ENCODE measurements at regions not wholly inside any gene's neighbourhood (a gene's known extent, or its start where the extent isn't known, plus 50 kb on each side); places are given as distances from the start of the nearest gene placed in this dataset.

DNA sequence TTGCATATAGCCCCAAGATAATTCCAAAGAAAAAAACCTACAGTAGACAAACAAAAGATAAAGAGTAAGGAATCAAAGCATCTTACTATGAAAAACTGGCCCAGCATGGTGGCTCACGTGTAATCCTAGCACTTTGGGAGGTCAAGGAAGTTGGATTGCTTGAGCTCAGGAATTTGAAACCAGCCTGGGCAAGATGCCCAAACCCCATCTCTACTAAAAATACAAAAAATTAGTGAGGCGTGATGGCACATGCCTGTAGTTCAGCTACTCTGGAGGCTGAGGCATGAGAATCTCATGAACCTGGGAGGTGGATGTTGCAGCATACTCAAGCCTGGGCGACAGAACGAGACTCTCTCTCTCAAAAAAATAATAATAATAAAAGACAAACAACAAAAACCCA is 764.7 kb upstream of the KIF2B start:
- ATAC-seq, result no peak
- Histone ChIP-seq H3K4me1 (no peaks in the 10 kb centered on the region), H3K4me2 (no peak overlapping the region), H3K27ac (no peak overlapping the region), H3K9me3 (peaks cover 8% of the 10 kb centered on the region; the same call in 1 of the 3 replicates), H3K4me3 (no peak overlapping the region)
- ChIA-PET POLR2A (no interaction called here), CTCF (no interaction called here)
- 3% methylated on average over 4 of the region's 4 CpGs for WGBS (ENCODE audit: missing lambda C conversion rate)
- no peak for TF ChIP-seq RFX5 (IDR thresholded peaks at IDR 0.05)
- TF ChIP-seq, protein P1, sequence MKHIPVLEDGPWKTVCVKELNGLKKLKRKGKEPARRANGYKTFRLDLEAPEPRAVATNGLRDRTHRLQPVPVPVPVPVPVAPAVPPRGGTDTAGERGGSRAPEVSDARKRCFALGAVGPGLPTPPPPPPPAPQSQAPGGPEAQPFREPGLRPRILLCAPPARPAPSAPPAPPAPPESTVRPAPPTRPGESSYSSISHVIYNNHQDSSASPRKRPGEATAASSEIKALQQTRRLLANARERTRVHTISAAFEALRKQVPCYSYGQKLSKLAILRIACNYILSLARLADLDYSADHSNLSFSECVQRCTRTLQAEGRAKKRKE (CRISPR knock-in tag; IDR thresholded peaks at IDR 0.05; ENCODE audit: low read depth), result no peak
- no peak for DNase-seq (ENCODE audit: low read depth in 1 of 2, low spot score in 1 of 2)
- no peak for FAIRE-seq

DNA sequence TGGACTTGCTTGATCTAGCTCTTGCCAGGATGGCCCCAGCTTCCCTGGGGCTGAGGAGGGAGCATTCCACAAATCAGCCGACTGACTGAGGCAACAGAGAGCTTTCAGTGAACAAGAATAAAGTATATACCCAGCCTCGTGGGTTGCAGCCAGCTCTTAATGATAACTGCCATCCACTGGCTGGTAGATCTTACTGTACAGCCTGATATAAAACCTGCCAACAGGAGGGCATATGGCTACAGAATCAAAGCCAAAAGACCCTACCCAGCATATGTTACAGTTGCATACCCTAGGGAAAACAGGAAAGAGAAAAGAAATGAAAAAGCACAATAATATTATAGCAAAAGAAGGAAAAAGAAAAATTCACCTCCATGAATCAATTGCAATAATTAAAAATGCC is 775.9 kb upstream of the KIF2B start:
- no peak overlapping the region for H3K27ac ChIP-seq
- H3K4me2 ChIP-seq, result no peak overlapping the region
- peaks cover 19% of the 10 kb centered on the region for H3K9me3 ChIP-seq
- DNase-seq (ENCODE audit: low read depth in 1 of 2, low spot score in 1 of 2) (no peak), ATAC-seq (no peak), FAIRE-seq (no peak)
- no peaks in the 10 kb centered on the region for H3K4me1 ChIP-seq
- WGBS (ENCODE audit: missing lambda C conversion rate), result 0% methylated on average over 2 of the region's 2 CpGs
- ChIA-PET CTCF (no interaction called here), POLR2A (no interaction called here)
- no peak for TF ChIP-seq NR3C1 (IDR thresholded peaks at IDR 0.05)
- no peak for TF ChIP-seq CEBPB (IDR thresholded peaks at IDR 0.05)
- no peak for TF ChIP-seq CBX8 (IDR thresholded peaks at IDR 0.05)
- TF ChIP-seq, protein P2, sequence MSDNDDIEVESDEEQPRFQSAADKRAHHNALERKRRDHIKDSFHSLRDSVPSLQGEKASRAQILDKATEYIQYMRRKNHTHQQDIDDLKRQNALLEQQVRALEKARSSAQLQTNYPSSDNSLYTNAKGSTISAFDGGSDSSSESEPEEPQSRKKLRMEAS (IDR thresholded peaks at IDR 0.05), result no peak
- TF ChIP-seq NFE2L2 (conservative IDR thresholded peaks at IDR 0.05; ENCODE audit: low read length), result no peak
- no peak for TF ChIP-seq ZNF302 (CRISPR knock-in tag; IDR thresholded peaks at IDR 0.05)
- no peak for TF ChIP-seq KDM1A (IDR thresholded peaks at IDR 0.05; ENCODE audit: low read depth)
- TF ChIP-seq RNF2 (IDR thresholded peaks at IDR 0.05; ENCODE audit: borderline replicate concordance, low read depth), result no peak
- no peak for TF ChIP-seq TP53 (CRISPR knock-in tag; IDR thresholded peaks at IDR 0.05)
- no peak for TF ChIP-seq ZC3H11A (IDR thresholded peaks at IDR 0.05)
- TF ChIP-seq SREBF2 (IDR thresholded peaks at IDR 0.05), result no peak
- no peak overlapping the region for H3K4me3 ChIP-seq

DNA sequence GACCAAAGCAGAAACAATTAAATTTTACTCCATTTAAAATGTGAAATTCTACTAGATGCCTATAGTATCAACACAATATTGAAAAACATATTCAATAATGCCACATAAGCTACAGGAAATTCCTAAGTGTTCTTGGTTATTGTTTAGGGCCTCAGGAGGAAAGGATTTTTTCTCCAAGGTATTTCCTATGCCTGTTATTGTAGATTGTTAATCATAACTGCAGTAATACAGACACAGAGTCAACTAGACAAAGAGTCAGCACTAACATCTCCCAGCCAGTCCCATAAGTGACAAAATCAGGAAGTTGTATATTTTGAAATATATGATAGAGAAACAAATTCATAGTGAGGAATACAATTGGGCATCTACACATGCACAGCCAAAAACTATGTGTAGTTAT is 782.7 kb upstream of the KIF2B start:
- no peak for FAIRE-seq
- H3K9me3 ChIP-seq, result peaks cover 3% of the 10 kb centered on the region; the same call in 2 of the 3 replicates

DNA sequence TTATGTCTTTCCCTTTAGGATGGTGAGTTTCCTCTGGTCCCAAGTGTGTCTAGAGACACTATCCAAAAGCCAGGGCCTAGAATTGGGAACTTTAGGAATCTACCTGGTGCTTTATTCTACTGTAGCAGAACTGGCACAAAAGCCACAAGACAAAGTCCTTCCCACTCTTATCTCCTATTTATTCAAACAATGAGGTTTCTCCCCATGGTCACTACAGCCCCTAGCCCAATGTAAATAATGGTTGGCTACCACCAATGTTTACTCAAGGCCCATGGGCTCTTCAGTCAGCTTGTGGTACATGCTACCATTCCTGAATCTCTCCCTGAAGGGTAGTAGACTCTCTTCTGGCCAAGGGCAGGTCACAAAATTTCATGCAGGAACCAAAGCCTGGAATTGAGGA is 789.4 kb upstream of the KIF2B start:
- Histone ChIP-seq H3K4me1 (no peaks in the 10 kb centered on the region), H3K4me2 (no peak overlapping the region), H3K4me3 (no peak overlapping the region), H3K27ac (no peak overlapping the region), H3K9me3 (peaks cover 6% of the 10 kb centered on the region; the same call in 1 of the 3 replicates)
- ChIA-PET CTCF (interaction anchor here (0.6 to 1.4 kb wide), 3 partner anchors 437 to 1386 kb away, joined by 3 read pairs; no protein-coding TSS in a partner anchor), POLR2A (no interaction called here)
- no peak for TF ChIP-seq JUNB (IDR thresholded peaks at IDR 0.05)
- no peak for TF ChIP-seq BHLHE40 (IDR thresholded peaks at IDR 0.05; ENCODE audit: low read depth, low read length)
- TF ChIP-seq KDM5A (IDR thresholded peaks at IDR 0.05), result no peak
- TF ChIP-seq CBX2 (IDR thresholded peaks at IDR 0.05; ENCODE audit: borderline replicate concordance, low read depth), result no peak
- TF ChIP-seq CBX8 (IDR thresholded peaks at IDR 0.05), result no peak
- TF ChIP-seq RNF2 (IDR thresholded peaks at IDR 0.05; ENCODE audit: borderline replicate concordance, low read depth), result no peak
- TF ChIP-seq RFX5 (IDR thresholded peaks at IDR 0.05), result no peak
- no peak for TF ChIP-seq HOXB5 (CRISPR knock-in tag; IDR thresholded peaks at IDR 0.05)
- TF ChIP-seq RAD21 (conservative IDR thresholded peaks at IDR 0.05 in 1 of 2, IDR thresholded peaks at IDR 0.05 in 1 of 2), result no peak
- no peak for TF ChIP-seq RARB (CRISPR knock-in tag; IDR thresholded peaks at IDR 0.05)
- TF ChIP-seq, protein P2 (IDR thresholded peaks at IDR 0.05), result no peak
- no peak for TF ChIP-seq EP300 (IDR thresholded peaks at IDR 0.05)
- no peak for TF ChIP-seq GATA3 (IDR thresholded peaks at IDR 0.05; ENCODE audit: borderline replicate concordance)
- TF ChIP-seq, protein P1 (CRISPR knock-in tag; IDR thresholded peaks at IDR 0.05; ENCODE audit: low read depth), result no peak
- TF ChIP-seq PHF8 (IDR thresholded peaks at IDR 0.05; ENCODE audit: borderline replicate concordance, low read depth), result no peak
- no peak for TF ChIP-seq JUN (IDR thresholded peaks at IDR 0.05)
- TF ChIP-seq ZC3H11A (IDR thresholded peaks at IDR 0.05), result no peak
- no peak for TF ChIP-seq SMC3 (IDR thresholded peaks at IDR 0.05)
- TF ChIP-seq, protein P3, sequence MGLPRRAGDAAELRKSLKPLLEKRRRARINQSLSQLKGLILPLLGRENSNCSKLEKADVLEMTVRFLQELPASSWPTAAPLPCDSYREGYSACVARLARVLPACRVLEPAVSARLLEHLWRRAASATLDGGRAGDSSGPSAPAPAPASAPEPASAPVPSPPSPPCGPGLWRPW (IDR thresholded peaks at IDR 0.05), result no peak
- no peak for DNase-seq (ENCODE audit: low read depth in 1 of 2, low spot score in 1 of 2)
- FAIRE-seq, result no peak
- ATAC-seq, result no peak

More for the DNA sequence above, 782.7 kb upstream of the KIF2B start:
- no peak overlapping the region for H3K4me3 ChIP-seq
- no peak overlapping the region for H3K4me2 ChIP-seq
- no peaks in the 10 kb centered on the region for H3K4me1 ChIP-seq
- DNase-seq (ENCODE audit: low read depth in 1 of 2, low spot score in 1 of 2) (no peak), ATAC-seq (no peak)
- TF ChIP-seq SREBF2 (IDR thresholded peaks at IDR 0.05), result no peak
- TF ChIP-seq KDM5A (IDR thresholded peaks at IDR 0.05), result no peak
- TF ChIP-seq JUNB (IDR thresholded peaks at IDR 0.05), result no peak
- no peak for TF ChIP-seq CEBPB (IDR thresholded peaks at IDR 0.05)
- no peak for TF ChIP-seq POLR2AphosphoS2 (conservative IDR thresholded peaks at IDR 0.05; ENCODE audit: low read length)
- H3K27ac ChIP-seq, result no peak overlapping the region
- POLR2A ChIA-PET, result no interaction called here
- CTCF ChIA-PET, result no interaction called here

Data from A549 (cell line).